ENCODE measurements at regions not wholly inside any gene's neighbourhood (a gene's known extent, or its start where the extent isn't known, plus 50 kb on each side); places are given as distances from the start of the nearest gene placed in this dataset.

DNA sequence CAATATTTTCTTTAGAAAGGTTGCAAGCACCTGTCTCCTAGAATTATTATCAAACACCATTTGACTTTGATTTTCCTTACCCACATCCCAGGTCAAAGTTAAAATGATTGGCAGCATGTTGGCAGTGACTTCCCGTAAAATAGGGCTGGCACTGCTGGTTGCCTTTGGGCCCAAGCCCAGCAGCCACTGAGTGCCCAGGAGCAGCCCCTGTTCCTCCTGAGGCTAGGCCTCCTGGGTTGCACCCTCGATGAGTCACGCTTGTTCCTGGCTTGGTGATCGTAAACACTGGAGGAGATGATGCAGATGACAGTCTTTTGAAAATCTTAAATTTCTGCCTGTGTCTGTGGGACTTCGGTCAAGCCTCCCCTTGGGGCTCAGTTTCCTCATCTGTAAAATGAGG is 290.0 kb downstream of the TLE3 start:
- Mint-ChIP-seq H3K4me3 (no peak overlapping the region), H3K4me1 (ENCODE audit: low read depth) (peaks cover 21% of the 10 kb centered on the region), H3K9me3 (no peaks in the 10 kb centered on the region), H3K36me3 (ENCODE audit: low read depth) (no peaks in the 10 kb centered on the region), H3K27me3 (peaks cover 4% of the 10 kb centered on the region), H3K27ac (no peak overlapping the region)
- DNase-seq, result no peak

DNA sequence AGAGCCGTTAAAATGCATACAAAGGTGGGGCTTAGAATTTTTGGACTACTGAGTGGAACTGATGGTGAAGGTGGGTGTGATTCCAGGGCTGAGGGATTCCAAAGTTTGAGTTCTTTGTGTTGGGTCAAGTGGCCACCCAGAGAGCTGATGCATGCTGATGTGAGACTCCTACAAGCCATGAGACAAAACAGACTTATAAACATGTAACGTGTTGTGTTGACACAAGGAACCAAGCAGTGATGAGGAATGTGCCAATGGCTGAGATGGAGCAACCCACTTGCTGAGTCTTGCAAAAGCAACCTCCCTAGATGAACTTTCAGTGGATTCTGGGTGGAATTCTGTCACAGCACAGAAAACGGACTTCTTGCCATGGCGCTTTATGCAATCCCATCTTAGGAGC is 289.0 kb downstream of the TLE3 start:
- no peak overlapping the region for H3K27ac Mint-ChIP-seq
- DNase-seq, result no peak
- H3K27me3 Mint-ChIP-seq, result peaks cover 4% of the 10 kb centered on the region
- H3K36me3 Mint-ChIP-seq (ENCODE audit: low read depth), result no peaks in the 10 kb centered on the region
- peaks cover 21% of the 10 kb centered on the region for H3K4me1 Mint-ChIP-seq (ENCODE audit: low read depth)
- no peaks in the 10 kb centered on the region for H3K9me3 Mint-ChIP-seq
- no peak overlapping the region for H3K4me3 Mint-ChIP-seq

GRCh38 chr15:69809421-69809820 is 288.3 kb downstream of the TLE3 start:
- peaks cover 4% of the 10 kb centered on the region for H3K27me3 Mint-ChIP-seq
- H3K9me3 Mint-ChIP-seq, result no peaks in the 10 kb centered on the region

GRCh38 chr15:69810431-69811354 is 287.0 kb downstream of the TLE3 start:
- no peak for DNase-seq
- H3K27me3 Mint-ChIP-seq, result peaks cover 4% of the 10 kb centered on the region
- no peaks in the 10 kb centered on the region for H3K36me3 Mint-ChIP-seq (ENCODE audit: low read depth)

More at GRCh38 chr15:69809421-69809820, 288.3 kb downstream of the TLE3 start:
- H3K27ac Mint-ChIP-seq, result no peak overlapping the region
- peaks cover 21% of the 10 kb centered on the region for H3K4me1 Mint-ChIP-seq (ENCODE audit: low read depth)
- H3K4me3 Mint-ChIP-seq, result no peak overlapping the region
- H3K36me3 Mint-ChIP-seq (ENCODE audit: low read depth), result no peaks in the 10 kb centered on the region
- DNase-seq, result no peak

GRCh38 chr15:69812861-69813261 is 284.9 kb downstream of the TLE3 start:
- no peak overlapping the region for H3K27ac Mint-ChIP-seq
- no peak overlapping the region for H3K4me3 Mint-ChIP-seq
- DNase-seq, result no peak
- H3K9me3 Mint-ChIP-seq, result no peaks in the 10 kb centered on the region
- H3K4me1 Mint-ChIP-seq (ENCODE audit: low read depth), result peaks cover 11% of the 10 kb centered on the region
- H3K27me3 Mint-ChIP-seq, result no peaks in the 10 kb centered on the region
- no peaks in the 10 kb centered on the region for H3K36me3 Mint-ChIP-seq (ENCODE audit: low read depth)

More at GRCh38 chr15:69810431-69811354, 287.0 kb downstream of the TLE3 start:
- peaks cover 22% of the 10 kb centered on the region for H3K4me1 Mint-ChIP-seq (ENCODE audit: low read depth)
- H3K27ac Mint-ChIP-seq, result no peak overlapping the region
- no peaks in the 10 kb centered on the region for H3K9me3 Mint-ChIP-seq
- H3K4me3 Mint-ChIP-seq, result no peak overlapping the region

DNA sequence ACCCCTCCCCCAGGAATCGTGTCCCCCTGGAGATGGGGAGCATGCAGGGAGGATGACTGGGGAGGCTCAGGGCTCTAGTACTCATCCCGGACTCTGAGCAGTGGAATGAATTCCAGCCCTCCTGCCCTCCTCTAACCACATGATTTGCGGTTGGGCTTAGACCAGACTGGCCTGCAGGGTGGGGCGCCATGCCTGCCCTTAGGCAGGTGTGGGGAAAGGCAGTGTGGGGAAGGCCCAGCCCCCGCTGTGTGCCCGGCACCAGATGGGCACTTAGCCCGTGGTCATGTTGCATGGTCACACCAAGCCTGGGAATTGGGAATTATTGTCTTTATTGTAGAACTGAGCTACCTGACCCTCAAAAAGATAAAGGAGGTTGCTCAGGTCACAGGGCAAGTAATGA is 283.8 kb downstream of the TLE3 start:
- H3K36me3 Mint-ChIP-seq (ENCODE audit: low read depth), result no peaks in the 10 kb centered on the region
- H3K4me1 Mint-ChIP-seq (ENCODE audit: low read depth), result peaks cover 8% of the 10 kb centered on the region
- no peak overlapping the region for H3K4me3 Mint-ChIP-seq
- H3K27me3 Mint-ChIP-seq, result peaks cover 4% of the 10 kb centered on the region
- DNase-seq, result no peak
- H3K27ac Mint-ChIP-seq, result no peak overlapping the region
- H3K9me3 Mint-ChIP-seq, result no peaks in the 10 kb centered on the region

- no peak for DNase-seq
- no peaks in the 10 kb centered on the region for H3K36me3 Mint-ChIP-seq (ENCODE audit: low read depth)
- peaks cover 5% of the 10 kb centered on the region for H3K27me3 Mint-ChIP-seq
- H3K4me1 Mint-ChIP-seq (ENCODE audit: low read depth), result peaks cover 5% of the 10 kb centered on the region
- H3K4me3 Mint-ChIP-seq, result no peak overlapping the region
- no peaks in the 10 kb centered on the region for H3K9me3 Mint-ChIP-seq
- H3K27ac Mint-ChIP-seq, result no peak overlapping the region
Observed at GRCh38 chr15:69814932-69815331, 282.8 kb downstream of the TLE3 start.

GRCh38 chr15:69815793-69816192 is 281.9 kb downstream of the TLE3 start:
- H3K27ac Mint-ChIP-seq, result no peak overlapping the region
- H3K9me3 Mint-ChIP-seq, result no peaks in the 10 kb centered on the region
- no peak overlapping the region for H3K4me3 Mint-ChIP-seq
- peaks cover 5% of the 10 kb centered on the region for H3K4me1 Mint-ChIP-seq (ENCODE audit: low read depth)
- DNase-seq, result no peak
- H3K36me3 Mint-ChIP-seq (ENCODE audit: low read depth), result no peaks in the 10 kb centered on the region
- H3K27me3 Mint-ChIP-seq, result peaks cover 5% of the 10 kb centered on the region

DNA sequence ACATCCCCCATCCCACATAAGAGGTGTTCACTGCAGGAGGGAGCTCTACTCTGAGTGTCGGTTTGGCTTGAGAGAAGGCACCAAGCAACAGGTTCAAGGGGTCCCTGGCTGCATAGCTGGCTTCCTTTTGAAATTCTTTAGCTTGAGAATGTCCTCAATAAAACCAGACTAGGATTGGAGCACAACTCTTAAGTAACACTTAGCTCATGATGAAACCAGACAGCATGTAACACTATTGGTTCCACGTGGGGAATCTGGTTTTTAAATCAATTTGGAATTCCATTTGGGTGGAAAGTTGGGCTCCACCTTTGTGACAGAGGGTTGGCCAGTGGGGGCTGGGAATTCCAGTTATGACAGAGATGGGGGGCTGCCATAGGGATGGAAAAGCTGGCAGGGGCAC is 281.2 kb downstream of the TLE3 start:
- Mint-ChIP-seq H3K27ac (no peak overlapping the region), H3K27me3 (peaks cover 5% of the 10 kb centered on the region), H3K4me3 (no peak overlapping the region), H3K4me1 (ENCODE audit: low read depth) (peaks cover 5% of the 10 kb centered on the region), H3K9me3 (no peaks in the 10 kb centered on the region), H3K36me3 (ENCODE audit: low read depth) (no peaks in the 10 kb centered on the region)
- DNase-seq, result no peak

DNA sequence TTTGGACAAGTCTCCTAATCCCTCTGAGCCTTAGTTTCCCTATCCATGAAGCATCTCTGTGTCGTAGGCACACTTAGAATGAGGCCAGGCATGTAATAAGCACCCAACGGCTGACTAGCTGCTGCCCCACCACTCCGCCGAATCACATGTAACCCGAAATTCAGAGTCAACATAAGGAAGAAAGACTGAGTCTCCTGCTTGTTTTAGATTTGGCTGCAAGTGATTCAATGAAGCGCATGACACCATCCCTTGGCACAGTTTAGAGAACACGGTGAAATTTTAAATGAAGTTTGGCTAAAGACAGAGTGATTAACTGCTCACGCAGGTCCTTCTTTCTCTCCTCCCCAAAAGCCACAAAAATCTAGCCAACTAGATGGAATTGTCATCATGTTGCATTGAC is 279.2 kb downstream of the TLE3 start:
- no peaks in the 10 kb centered on the region for H3K36me3 Mint-ChIP-seq (ENCODE audit: low read depth)
- DNase-seq, result no peak

GRCh38 chr15:69819371-69819770 is 278.3 kb downstream of the TLE3 start:
- no peak for DNase-seq
- H3K9me3 Mint-ChIP-seq, result no peaks in the 10 kb centered on the region
- H3K27ac Mint-ChIP-seq, result no peak overlapping the region
- no peaks in the 10 kb centered on the region for H3K36me3 Mint-ChIP-seq (ENCODE audit: low read depth)
- H3K4me3 Mint-ChIP-seq, result no peak overlapping the region
- H3K4me1 Mint-ChIP-seq (ENCODE audit: low read depth), result peaks cover 5% of the 10 kb centered on the region
- peaks cover 5% of the 10 kb centered on the region for H3K27me3 Mint-ChIP-seq

More for the DNA sequence above, 279.2 kb downstream of the TLE3 start:
- H3K4me3 Mint-ChIP-seq, result no peak overlapping the region
- H3K27me3 Mint-ChIP-seq, result peaks cover 5% of the 10 kb centered on the region
- no peaks in the 10 kb centered on the region for H3K9me3 Mint-ChIP-seq
- no peak overlapping the region for H3K27ac Mint-ChIP-seq
- peaks cover 5% of the 10 kb centered on the region for H3K4me1 Mint-ChIP-seq (ENCODE audit: low read depth)

GRCh38 chr15:69820819-69821218 is 276.9 kb downstream of the TLE3 start:
- no peaks in the 10 kb centered on the region for H3K36me3 Mint-ChIP-seq (ENCODE audit: low read depth)
- H3K4me3 Mint-ChIP-seq, result no peak overlapping the region
- H3K27ac Mint-ChIP-seq, result no peak overlapping the region
- peaks cover 5% of the 10 kb centered on the region for H3K27me3 Mint-ChIP-seq
- DNase-seq, result no peak
- H3K9me3 Mint-ChIP-seq, result no peaks in the 10 kb centered on the region
- peaks cover 3% of the 10 kb centered on the region for H3K4me1 Mint-ChIP-seq (ENCODE audit: low read depth)

GRCh38 chr15:69823223-69823907 is 274.4 kb downstream of the TLE3 start:
- Mint-ChIP-seq H3K9me3 (no peaks in the 10 kb centered on the region), H3K27ac (no peak overlapping the region), H3K27me3 (peaks cover 5% of the 10 kb centered on the region), H3K4me1 (ENCODE audit: low read depth) (no peaks in the 10 kb centered on the region), H3K4me3 (no peak overlapping the region), H3K36me3 (ENCODE audit: low read depth) (no peaks in the 10 kb centered on the region)
- no peak for DNase-seq

DNA sequence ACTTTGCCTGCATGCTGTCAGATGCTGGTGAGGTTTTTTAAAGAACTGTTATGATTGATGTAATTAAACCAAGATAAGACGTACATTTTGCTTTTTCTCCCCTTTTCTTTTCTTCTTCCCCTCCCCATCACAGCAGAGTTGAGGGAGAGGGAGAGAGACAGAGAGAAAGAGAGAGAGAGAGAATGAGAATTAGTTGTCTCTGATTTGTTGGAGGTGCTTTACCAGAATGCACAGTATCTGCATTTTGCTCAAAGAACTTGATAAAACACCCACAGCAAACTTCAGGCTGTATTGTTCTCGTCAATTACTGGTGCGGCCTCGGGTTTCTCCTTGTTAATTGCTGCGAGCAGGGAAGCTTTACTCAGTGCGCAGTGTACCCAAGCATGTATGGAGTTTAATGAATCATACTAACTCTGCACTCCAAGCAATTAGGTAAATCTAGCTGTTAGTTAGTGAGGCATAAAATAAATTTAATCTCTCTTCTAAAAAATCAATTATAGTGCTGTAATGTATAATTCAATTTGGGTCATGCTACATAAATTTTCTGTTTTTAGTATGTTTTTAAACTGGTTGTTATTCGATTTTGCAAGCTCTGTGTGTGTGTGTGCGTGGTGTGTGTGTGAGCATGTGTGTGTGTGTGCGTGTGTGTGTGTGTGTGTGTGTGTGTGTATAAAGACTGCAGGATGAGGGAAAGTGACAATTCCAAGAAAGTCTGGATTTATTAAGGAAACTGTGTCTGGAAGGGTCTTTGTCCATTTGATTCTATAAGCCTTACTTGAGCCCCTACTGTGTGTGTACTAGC is 273.4 kb downstream of the TLE3 start:
- H3K9me3 Mint-ChIP-seq, result no peaks in the 10 kb centered on the region
- DNase-seq, result no peak
- no peak overlapping the region for H3K27ac Mint-ChIP-seq
- H3K4me1 Mint-ChIP-seq (ENCODE audit: low read depth), result no peaks in the 10 kb centered on the region
- H3K36me3 Mint-ChIP-seq (ENCODE audit: low read depth), result no peaks in the 10 kb centered on the region
- H3K27me3 Mint-ChIP-seq, result no peaks in the 10 kb centered on the region
- H3K4me3 Mint-ChIP-seq, result no peak overlapping the region
